HG03442 (cell line): ENCODE measurements at regions not wholly inside any gene's neighbourhood (a gene's known extent, or its start where the extent isn't known, plus 50 kb on each side); places are given as distances from the start of the nearest gene placed in this dataset.
A peak's percentile ranks its signal among the peaks of the same experiment; 100 is the strongest.

ENCODE experiments used
- ATAC-seq: cut with Tn5 transposase; IDR thresholded peaks from one replicate; pipeline ENCODE4 v1.9.1; 2021; ENCODE audit warnings: mild to moderate bottlenecking, moderate library complexity; ENCODE audit not compliant: unreplicated experiment

GRCh38 chr3:6521369-6522113 lies 339.4 kb upstream of the GRM7 start:
- ATAC-seq = no peak

GRCh38 chr3:6522191-6522590 lies 338.7 kb upstream of the GRM7 start:
- ATAC-seq = no peak

GRCh38 chr3:6523043-6523442 lies 337.9 kb upstream of the GRM7 start:
- ATAC-seq = no peak

- no peak for ATAC-seq
These were observed 336.4 kb upstream of the GRM7 start for GRCh38 chr3:6524479-6524878.

- no peak for ATAC-seq
These were observed 334.6 kb upstream of the GRM7 start for GRCh38 chr3:6526321-6526720.

- ATAC-seq = no peak
These were observed 334.1 kb upstream of the GRM7 start for GRCh38 chr3:6526861-6527260.

GRCh38 chr3:6528951-6529350 lies 332.0 kb upstream of the GRM7 start:
- no peak for ATAC-seq

GRCh38 chr3:6531153-6531552 lies 329.8 kb upstream of the GRM7 start:
- no peak for ATAC-seq

GRCh38 chr3:6532101-6532500 lies 328.8 kb upstream of the GRM7 start:
- no peak for ATAC-seq

GRCh38 chr3:6540981-6541380 lies 319.9 kb upstream of the GRM7 start:
- ATAC-seq = no peak

- no peak for ATAC-seq
These were observed 318.1 kb upstream of the GRM7 start for GRCh38 chr3:6542795-6543194.

- no peak for ATAC-seq
These were observed 311.6 kb upstream of the GRM7 start for GRCh38 chr3:6549296-6549695.

- ATAC-seq = no peak
These were observed 309.8 kb upstream of the GRM7 start for GRCh38 chr3:6551165-6551564.

GRCh38 chr3:6560259-6560658 lies 300.7 kb upstream of the GRM7 start:
- ATAC-seq = no peak

- ATAC-seq = no peak
These were observed 293.7 kb upstream of the GRM7 start for GRCh38 chr3:6567241-6567640.

GRCh38 chr3:6568999-6569493 lies 291.9 kb upstream of the GRM7 start:
- ATAC-seq = no peak

- no peak for ATAC-seq
These were observed 289.5 kb upstream of the GRM7 start for GRCh38 chr3:6571448-6571847.

GRCh38 chr3:6577584-6577983 lies 283.3 kb upstream of the GRM7 start:
- no peak for ATAC-seq

- no peak for ATAC-seq
These were observed 282.4 kb upstream of the GRM7 start for GRCh38 chr3:6578526-6578925.

GRCh38 chr3:6580808-6581207 lies 280.1 kb upstream of the GRM7 start:
- ATAC-seq = no peak

GRCh38 chr3:6585360-6585759 lies 275.6 kb upstream of the GRM7 start:
- ATAC-seq = no peak

- ATAC-seq = no peak
These were observed 260.7 kb upstream of the GRM7 start for GRCh38 chr3:6600237-6600636.

- ATAC-seq = peak; percentile 46
These were observed 259.5 kb upstream of the GRM7 start for GRCh38 chr3:6601374-6601773.
